Heart left ventricle (tissue), 16 donors: ENCODE measurements at regions not wholly inside any gene's neighbourhood (a gene's known extent, or its start where the extent isn't known, plus 50 kb on each side); places are given as distances from the start of the nearest gene placed in this dataset.

ENCODE experiments used
- ATAC-seq, 4 donors: fragments of 200-7000 bp; cut with Tn5 transposase; one replicate each; pipeline ENCODE4 v1.9.1; 2020 to 2022; ENCODE audit warnings: moderate library complexity in 4 of 4, mild to moderate bottlenecking in 3 of 4, moderate number of reproducible peaks in 1 of 4
- DNase-seq, 5 donors: peaks; one replicate each; pipeline ENCODE4 v3.0.0-alpha.2; 2020
- H3K27ac ChIP-seq, 12 donors: fragments of 200-600 bp; sonication (generic) in 4 of 12; one replicate each; pipeline versions ENCODE4 v1.5.0 to v1.8.0; 2016 to 2022; ENCODE audit warnings: mild to moderate bottlenecking in 2 of 12
- H3K27me3 ChIP-seq, 9 donors: fragments of 200-600 bp; sonication (generic) in 2 of 9; one replicate each; pipeline versions ENCODE4 v1.5.1 to v1.8.0; 2016 to 2022; ENCODE audit warnings: mild to moderate bottlenecking in 3 of 9
- H3K36me3 ChIP-seq, 9 donors: fragments of 200-600 bp; sonication (generic) in 2 of 9; one replicate each; pipeline versions ENCODE4 v1.5.0 to v1.8.0; 2018 to 2022; ENCODE audit warnings: mild to moderate bottlenecking in 2 of 9
- H3K4me1 ChIP-seq, 12 donors: fragments of 200-600 bp; sonication (generic) in 4 of 12; one replicate each; pipeline versions ENCODE4 v1.5.0 to v1.8.0; 2016 to 2022; ENCODE audit warnings: mild to moderate bottlenecking in 3 of 12
- H3K4me3 ChIP-seq, 12 donors: fragments of 200-600 bp; sonication (generic) in 4 of 12; one replicate each; pipeline versions ENCODE4 v1.5.0 to v1.8.0; 2017 to 2022; ENCODE audit warnings: mild to moderate bottlenecking in 9 of 12, moderate library complexity in 4 of 12
- H3K9me3 ChIP-seq, 12 donors: fragments of 200-600 bp; sonication (generic) in 4 of 12; one replicate each; pipeline versions ENCODE4 v1.5.0 to v1.8.0; 2016 to 2022; ENCODE audit warnings: mild to moderate bottlenecking in 1 of 12
- CTCF ChIP-seq, 12 donors: fragments of 200-600 bp; sonication (generic) in 4 of 12; IDR thresholded peaks; one replicate each; pipeline versions ENCODE4 v1.5.0 to v1.8.0; 2018 to 2022; ENCODE audit warnings: antibody characterized with exemption in 12 of 12, mild to moderate bottlenecking in 5 of 12
- POLR2A ChIP-seq, 2 donors: fragments of 450-650 bp; IDR thresholded peaks; one replicate each; pipeline ENCODE4 v1.6.1; 2017; ENCODE audit warnings: antibody characterized with exemption in 2 of 2, mild to moderate bottlenecking in 2 of 2, moderate library complexity in 2 of 2
- WGBS, 4 donors: extraction: QIAGEN DNeasy Blood & Tissue Kit in 2 of 4; methylation state at CpG; one replicate each; pipeline versions ENCODE4 v1.1.5 to v1.1.7; 2013 to 2018; 5-methylcytosine and 5-hydroxymethylcytosine counted together
- intact Hi-C, 10 donors: fragments of 100-400 bp; cut with DNase I; formaldehyde crosslinking; loops; one replicate each; pipeline versions ENCODE4 v1.11.1 to v1.14.2; 2022
- donor health status: ischemic (EF 13 %, LVEDD 7.1; RV severe dilation, severe dysfunction).
- donor health status: healthy with polysubstance abuse.
- donor health status: DM: no; HTN: yes; CAD: no.
- donor health status: DM: no; HTN: no; CAD: no.
- donor health status: ischemic (EF 25% LVEDD 6.9; RV normal size, moderate dysfunction).
- donor health status: ischemic (EF 25% LVEDD 5.7; RV mildly dilated, moderate dysfunction).
- donor health status: healthy.
- donor health status: DM: yes; HTN: yes; CAD: no.
- donor health status: ischemic (EF 35%, LVEDD 5.7; RV mildly dilated, moderate dysfunction).
- donor health status: nonischemic (EF 11% LVEDD 7.7; RV severe dilation, severe dysfunction).
- donor health status: DM: yes; HTN: yes; CAD: no.
- donor health status: PGD.
- donor health status: ischemic (EF 29% LVEDD 5.4; RV normal size, mild dysfunction).
- donor health status: nonischemic (EF 23%, LVEDD 6.1; RV moderate dilation, normal function).

GRCh38 chr6:66638099-66638498 is 931.1 kb upstream of the EYS start:
- ATAC-seq (no peak), DNase-seq (no peak)
- no peaks in the 10 kb centered on the region for H3K4me1 ChIP-seq
- WGBS, 4 donors = 74 to 87% (median 82%) methylated on average over 5 of the region's 5 CpGs
- no peak for TF ChIP-seq CTCF (IDR thresholded peaks at IDR 0.05)
- no peak for TF ChIP-seq POLR2A (IDR thresholded peaks at IDR 0.05)
- H3K27ac ChIP-seq = no peak overlapping the region
- H3K4me3 ChIP-seq = no peak overlapping the region
- no peaks in the 10 kb centered on the region for H3K27me3 ChIP-seq
- intact Hi-C loops = no loop called here
- H3K9me3 ChIP-seq = peaks cover 0 to 7% (median 0%) of the 10 kb centered on the region in 12 donors
- no peaks in the 10 kb centered on the region for H3K36me3 ChIP-seq

GRCh38 chr6:66628917-66629316 is 921.9 kb upstream of the EYS start:
- H3K9me3 ChIP-seq = no peaks in the 10 kb centered on the region
- no peaks in the 10 kb centered on the region for H3K4me1 ChIP-seq
- no peak for DNase-seq
- no peak overlapping the region for H3K4me3 ChIP-seq
- no peak for TF ChIP-seq POLR2A (IDR thresholded peaks at IDR 0.05)
- TF ChIP-seq CTCF (IDR thresholded peaks at IDR 0.05) = no peak
- no peak for ATAC-seq
- H3K27ac ChIP-seq = no peak overlapping the region
- H3K27me3 ChIP-seq = no peaks in the 10 kb centered on the region
- intact Hi-C loops = no loop called here
- no peaks in the 10 kb centered on the region for H3K36me3 ChIP-seq

GRCh38 chr6:66623050-66623449 is 916.0 kb upstream of the EYS start:
- WGBS, 4 donors = 83 to 90% (median 87%) methylated on average over 1 of the region's 1 CpG
- peaks cover 0 to 10% (median 0%) of the 10 kb centered on the region in 12 donors for H3K9me3 ChIP-seq
- intact Hi-C loops = no loop called here
- DNase-seq (no peak), ATAC-seq (no peak)
- no peaks in the 10 kb centered on the region for H3K27me3 ChIP-seq
- no peak overlapping the region for H3K27ac ChIP-seq
- H3K4me3 ChIP-seq = no peak overlapping the region
- H3K36me3 ChIP-seq = no peaks in the 10 kb centered on the region
- no peak for TF ChIP-seq POLR2A (IDR thresholded peaks at IDR 0.05)
- TF ChIP-seq CTCF (IDR thresholded peaks at IDR 0.05) = no peak
- no peaks in the 10 kb centered on the region for H3K4me1 ChIP-seq

GRCh38 chr6:66605971-66606370 is 898.9 kb upstream of the EYS start:
- 57 to 71% (median 59%) methylated on average over 1 of the region's 1 CpG for WGBS, 4 donors
- intact Hi-C loops = no loop called here
- Histone ChIP-seq H3K36me3 (no peaks in the 10 kb centered on the region), H3K27me3 (no peaks in the 10 kb centered on the region), H3K4me1 (no peaks in the 10 kb centered on the region), H3K9me3 (peaks cover 0 to 8% (median 0%) of the 10 kb centered on the region in 12 donors), H3K27ac (no peak overlapping the region), H3K4me3 (no peak overlapping the region)
- no peak for ATAC-seq
- no peak for DNase-seq
- no peak for TF ChIP-seq CTCF (IDR thresholded peaks at IDR 0.05)
- no peak for TF ChIP-seq POLR2A (IDR thresholded peaks at IDR 0.05)
